Stimulated activated CD8-positive, alpha-beta memory T cell treated with anti-CD3 and anti-CD28 coated beads, Interleukin-15, amount 100 ng/mL, for 48 hours (primary cell): ENCODE measurements at regions not wholly inside any gene's neighbourhood (a gene's known extent, or its start where the extent isn't known, plus 50 kb on each side); places are given as distances from the start of the nearest gene placed in this dataset.

Experiments used
- DNase-seq, 2 donors: peaks; one replicate each; pipeline ENCODE4 v3.0.0-alpha.2; 2020; ENCODE audit warnings: low read depth in 2 of 2

DNA sequence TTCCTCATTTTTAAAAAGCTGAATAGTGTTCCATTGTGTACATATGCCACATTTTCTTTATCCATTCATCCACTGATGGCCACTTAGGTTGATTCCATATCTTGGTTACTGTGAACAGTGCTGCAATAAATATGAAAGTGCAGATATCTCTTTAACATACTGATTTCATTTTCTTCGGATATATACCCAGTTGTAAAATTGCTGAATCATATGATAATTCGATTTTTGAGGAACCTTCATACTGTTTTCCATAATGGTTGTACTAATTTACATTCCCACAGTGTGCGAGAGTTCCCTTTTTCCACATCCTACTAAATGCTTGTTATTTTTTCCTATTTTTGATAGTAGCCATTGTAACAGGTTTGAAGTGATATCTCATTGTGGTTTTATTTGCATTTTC, 263.2 kb downstream of the STK31 start:
- no peak for DNase-seq

DNA sequence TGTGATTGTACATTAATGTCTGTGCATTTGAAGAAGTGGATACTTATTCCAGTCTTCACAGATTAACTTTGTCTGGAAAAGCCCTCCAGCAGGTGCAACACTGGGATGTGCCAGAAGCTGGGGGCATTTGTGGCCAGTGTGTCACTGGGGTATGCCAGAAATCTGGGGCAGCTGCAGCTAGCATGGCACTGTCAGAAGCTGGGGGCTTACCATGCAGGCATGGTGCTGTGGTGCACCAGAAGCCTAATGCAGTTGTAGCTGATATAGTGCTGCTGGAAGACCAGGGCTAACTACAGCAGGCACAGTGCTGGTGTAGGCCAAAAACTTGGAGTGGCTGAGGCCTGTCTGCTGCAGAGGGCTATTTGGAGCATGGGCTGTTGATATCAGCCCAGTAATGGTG, 270.1 kb downstream of the STK31 start:
- no peak for DNase-seq

DNA sequence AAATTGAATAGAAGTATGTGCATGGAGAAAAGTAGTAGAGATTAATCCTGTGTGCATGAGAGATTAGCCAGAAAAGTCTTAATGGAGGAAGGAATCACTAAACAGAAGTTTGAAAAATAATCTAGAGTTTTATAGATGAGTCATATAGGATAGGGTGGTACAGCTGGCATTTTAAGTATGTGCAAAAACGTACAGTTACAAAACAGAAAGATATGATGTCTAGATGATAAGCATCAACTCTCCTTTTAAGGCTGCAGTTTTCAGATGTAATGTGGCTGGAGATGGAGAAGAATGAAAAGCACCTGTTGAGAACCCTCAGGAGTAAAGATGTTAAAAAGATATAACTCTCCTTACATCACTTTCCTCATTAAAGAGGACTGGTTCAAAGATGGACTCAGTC, 271.3 kb downstream of the STK31 start:
- DNase-seq = no peak

- DNase-seq = no peak
These were observed 271.7 kb downstream of the STK31 start for GRCh38 chr7:23981758-23982157.

- DNase-seq = no peak
These were observed 278.5 kb upstream of the NPY start for GRCh38 chr7:24005517-24005916.

GRCh38 chr7:24010495-24010894, 273.5 kb upstream of the NPY start:
- DNase-seq = no peak

DNA sequence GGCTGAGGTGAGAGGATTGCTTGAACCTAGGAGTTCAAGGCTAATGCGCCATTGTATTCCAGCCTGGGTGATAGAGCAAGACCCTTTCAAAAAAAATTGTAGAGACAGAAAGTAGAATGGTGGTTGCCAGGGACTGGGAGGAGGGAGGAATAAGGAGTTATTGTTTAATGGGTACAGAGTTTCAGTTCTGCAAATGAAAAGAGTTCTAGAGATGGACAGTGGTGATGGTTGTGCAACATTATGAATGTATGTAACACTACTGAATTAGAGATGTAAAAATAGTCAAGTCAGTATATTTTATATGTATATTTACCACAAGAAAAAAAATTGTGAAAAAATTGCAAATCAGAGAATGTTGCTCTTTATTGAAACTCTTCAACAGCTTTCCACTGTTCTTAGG, 266.5 kb upstream of the NPY start:
- DNase-seq = no peak

DNA sequence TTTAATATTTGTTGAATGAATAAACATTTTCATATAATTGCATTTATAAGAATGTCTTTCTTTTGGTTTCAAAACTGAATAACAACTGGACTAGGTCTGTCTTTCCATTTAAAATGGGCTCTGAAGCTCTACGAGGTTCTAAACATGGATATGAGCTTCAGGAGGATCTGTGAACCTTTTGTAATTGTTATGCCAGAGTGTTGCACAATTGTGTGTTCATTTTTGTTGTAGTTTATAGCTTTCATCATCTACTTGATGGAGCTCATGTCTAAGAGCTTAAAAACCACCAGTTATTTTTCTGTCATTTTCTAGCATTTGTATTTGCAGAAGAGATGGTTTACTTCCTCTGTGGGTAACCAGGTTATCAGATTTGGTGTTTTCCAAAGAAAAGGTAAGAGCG, 265.7 kb upstream of the NPY start:
- DNase-seq = no peak

DNA sequence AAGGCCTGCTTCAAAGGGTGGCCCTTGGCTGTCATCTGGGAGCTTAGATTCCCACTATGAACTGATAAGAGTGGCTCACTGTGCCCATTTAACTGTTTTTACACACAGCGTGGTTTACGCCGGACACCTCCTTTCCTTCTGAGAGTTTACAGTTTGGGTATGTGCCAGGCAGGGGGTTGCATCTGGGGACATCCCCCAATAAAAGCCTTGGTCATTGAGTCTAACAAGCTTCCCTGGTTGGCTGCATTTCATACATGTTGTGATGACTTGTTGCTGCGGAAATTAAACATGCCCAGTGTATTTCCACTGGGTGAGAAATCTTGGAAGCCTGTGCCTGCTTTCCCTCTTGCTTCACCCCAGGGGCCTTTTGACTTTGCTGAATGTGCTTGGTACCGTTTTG, 264.1 kb upstream of the NPY start:
- no peak for DNase-seq

DNA sequence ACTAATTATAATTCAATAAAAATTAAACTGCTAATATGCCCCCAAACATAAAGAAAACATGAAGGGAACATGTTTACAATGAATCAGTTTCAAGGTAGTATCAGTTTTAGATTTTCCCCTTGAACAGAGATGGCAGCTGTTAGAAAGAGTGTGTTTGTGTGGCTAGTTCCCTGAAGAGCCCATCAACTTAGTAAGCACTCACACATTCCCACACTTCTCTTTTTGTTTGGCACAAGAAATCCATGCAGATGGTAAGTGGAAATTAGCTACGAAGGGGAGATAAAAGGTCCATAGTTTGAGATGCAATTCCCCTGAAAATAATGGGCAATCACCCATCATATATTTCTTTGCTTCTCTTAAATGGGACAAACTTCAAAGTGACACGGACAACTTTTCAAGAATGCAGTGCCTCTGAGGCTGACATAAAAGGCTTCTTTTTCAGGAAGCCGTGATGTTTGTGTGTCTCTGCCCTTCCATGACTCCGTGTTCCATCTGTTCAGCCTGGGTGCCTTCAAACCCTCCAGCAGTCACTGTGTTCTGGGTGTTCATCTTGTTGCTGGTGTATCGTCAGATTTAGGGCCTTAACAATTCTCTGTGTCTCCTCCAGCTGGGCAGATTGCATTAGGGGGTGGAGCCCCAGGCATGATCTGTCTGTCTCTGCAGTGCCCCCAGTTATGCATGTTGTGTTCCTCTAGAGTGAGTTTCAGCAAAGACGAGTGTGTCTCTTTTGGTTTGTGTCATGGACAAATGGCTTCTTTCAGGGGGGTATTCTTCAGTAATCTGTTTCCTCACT, 259.5 kb upstream of the NPY start:
- DNase-seq = no peak

DNA sequence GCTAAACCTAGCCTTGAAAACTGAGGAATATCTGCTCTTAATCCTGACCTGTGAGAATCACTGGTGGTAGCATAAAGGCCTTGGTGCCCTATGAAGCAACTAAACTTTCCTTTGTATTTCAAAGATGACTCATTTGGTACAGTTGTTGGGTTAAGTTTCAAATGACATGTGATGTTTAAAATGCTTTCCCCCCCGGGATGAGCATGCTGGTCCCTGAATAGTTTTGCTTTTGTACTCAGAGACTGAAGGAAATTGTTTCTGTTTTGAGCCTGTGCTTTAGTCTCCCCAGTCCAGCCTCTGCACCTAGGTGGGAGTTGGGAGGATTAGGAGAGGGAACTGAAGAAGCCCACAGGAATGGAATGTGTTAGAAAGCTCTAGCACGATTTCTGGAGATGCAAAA, 258.9 kb upstream of the NPY start:
- no peak for DNase-seq

DNA sequence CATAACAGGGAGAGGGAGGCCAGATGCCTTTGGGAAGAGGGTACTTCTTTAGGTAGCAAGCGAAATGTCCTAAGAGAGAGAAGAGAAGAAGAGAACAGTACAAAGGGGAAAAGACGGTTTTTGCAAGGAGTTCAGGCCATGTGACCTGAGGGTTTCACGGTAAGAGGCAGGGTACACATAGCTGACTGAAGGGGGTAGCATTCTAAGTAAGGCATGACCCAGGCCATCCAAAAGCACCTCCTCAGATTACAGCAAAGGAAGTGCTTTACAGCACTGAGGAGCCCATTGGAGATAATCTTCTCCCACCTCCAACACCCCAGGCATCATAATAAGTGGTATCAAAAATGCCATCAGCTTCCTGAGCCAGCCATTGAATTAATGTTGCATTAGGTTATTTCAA, 258.2 kb upstream of the NPY start:
- DNase-seq = no peak

DNA sequence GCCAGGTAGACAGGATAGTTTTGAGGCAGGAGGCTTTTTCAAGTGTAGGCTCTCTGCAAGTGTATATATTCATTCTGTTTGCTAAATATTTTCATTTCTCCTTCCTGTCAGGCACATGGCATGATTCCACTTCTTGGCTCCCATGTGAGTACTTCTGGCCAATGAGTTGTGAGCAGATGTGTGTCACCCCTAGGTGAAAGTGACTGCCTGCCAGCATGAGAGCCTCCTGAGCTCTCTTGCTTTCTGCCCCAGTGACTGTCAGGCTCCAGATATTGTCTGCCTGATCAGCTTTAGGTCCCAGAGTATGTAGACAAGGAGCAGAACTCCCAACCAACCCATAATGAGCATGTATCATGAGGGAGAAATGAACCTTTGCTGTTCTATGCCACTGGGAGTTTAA, 257.6 kb upstream of the NPY start:
- no peak for DNase-seq

GRCh38 chr7:24029068-24029467, 254.9 kb upstream of the NPY start:
- no peak for DNase-seq

DNA sequence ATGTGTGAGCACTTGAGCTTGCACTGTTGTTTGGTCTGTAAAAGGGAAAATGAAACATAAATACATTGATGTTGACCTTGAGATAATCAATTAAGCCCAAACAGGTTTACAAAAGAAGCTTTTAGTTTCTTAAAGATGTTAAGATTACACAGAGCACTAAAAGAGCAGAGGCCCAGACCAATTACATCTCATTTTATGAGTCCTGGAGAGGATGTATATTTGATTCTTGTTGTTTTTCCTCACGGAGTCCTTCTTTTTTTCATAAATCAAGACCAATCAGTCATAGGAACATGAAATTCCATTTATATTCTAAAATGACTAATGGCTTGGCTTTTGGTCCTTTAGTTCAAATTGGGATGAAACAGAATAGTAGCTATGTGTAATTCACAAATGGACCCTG, 249.7 kb upstream of the NPY start:
- DNase-seq = no peak

DNA sequence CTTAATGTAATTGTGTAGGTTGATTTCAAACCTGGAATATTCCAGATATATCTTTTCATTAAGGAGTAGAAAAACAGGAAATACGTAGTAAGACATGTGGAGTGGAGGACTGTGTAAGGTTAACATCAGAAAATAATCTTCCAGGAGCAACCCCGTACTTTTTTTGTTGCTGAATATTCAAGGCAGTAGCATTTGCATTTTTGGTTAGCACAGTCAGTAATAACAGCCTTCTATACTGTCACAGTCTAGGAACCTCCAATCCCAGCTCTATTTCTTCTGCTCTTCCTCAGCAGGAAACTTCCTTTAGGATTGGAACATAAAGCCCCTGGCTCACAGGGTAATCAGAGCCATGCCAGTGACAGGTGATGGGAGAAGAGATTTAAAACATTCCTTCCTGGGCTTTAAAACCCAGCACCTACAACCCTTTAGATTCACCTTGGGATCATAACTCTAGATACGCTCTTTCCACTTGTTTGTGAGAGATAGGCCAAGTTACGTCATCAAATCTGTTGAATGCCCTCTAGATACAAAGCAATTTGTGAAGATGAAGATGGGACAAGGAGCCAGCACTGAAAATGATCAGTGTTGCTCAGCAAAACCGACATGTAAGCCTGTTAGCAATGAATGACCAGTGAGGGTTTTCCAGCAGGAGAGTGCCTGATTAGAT, 248.5 kb upstream of the NPY start:
- DNase-seq = no peak

- DNase-seq = no peak
These were observed 248.0 kb upstream of the NPY start for GRCh38 chr7:24036033-24036412.

DNA sequence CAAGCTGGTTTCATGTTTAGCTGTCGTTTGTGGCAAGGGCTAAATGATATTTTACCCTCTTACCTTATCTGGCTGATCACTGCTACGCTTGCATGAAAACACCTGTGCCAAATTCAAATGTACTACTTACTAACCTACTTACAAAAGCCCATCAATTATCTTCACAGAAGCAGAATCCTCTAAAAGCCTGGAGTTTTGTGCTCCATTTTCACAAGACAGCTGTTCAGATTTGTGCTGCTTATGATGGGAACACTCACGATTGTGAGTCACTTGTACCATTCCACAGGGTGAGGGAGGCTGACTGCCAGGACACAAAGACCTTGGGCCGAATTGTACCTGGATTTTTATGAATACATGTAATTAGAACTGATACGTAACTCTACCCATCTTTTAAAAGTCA, 245.0 kb upstream of the NPY start:
- no peak for DNase-seq

GRCh38 chr7:24039991-24040624, 243.9 kb upstream of the NPY start:
- DNase-seq = no peak

- no peak for DNase-seq
These were observed 242.0 kb upstream of the NPY start for GRCh38 chr7:24042028-24042427.

DNA sequence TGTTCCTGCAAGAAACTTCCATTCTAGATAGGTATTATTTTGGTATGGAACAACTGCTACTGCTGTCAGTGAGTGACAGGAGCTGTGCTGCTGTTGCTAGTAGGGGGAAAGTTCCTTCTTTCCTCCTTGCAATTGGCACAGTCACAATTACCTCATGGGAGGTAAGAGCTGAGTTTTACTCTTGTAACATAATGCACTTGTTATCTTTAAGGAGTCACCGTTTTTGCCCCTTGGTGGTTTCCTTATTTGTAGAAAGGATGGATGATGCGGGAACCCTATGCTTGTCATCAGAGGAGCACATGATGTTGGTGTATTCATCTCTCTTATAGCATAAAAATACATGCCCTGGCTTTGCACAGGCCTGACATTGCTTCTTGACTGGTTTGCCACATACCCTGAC, 234.7 kb upstream of the NPY start:
- no peak for DNase-seq

- DNase-seq = no peak
These were observed 232.9 kb upstream of the NPY start for GRCh38 chr7:24050991-24051560.

GRCh38 chr7:24051651-24052050, 232.3 kb upstream of the NPY start:
- DNase-seq = no peak
